ENCODE measurements at regions not wholly inside any gene's neighbourhood (a gene's known extent, or its start where the extent isn't known, plus 50 kb on each side); places are given as distances from the start of the nearest gene placed in this dataset.

GRCh38 chrX:148354916-148355315, 145.5 kb upstream of the AFF2 start:
- no peaks in the 10 kb centered on the region for H3K36me3 ChIP-seq (ENCODE audit: insufficient read depth, low read length)
- no peaks in the 10 kb centered on the region for H3K27me3 Mint-ChIP-seq (ENCODE audit: low read depth, unreplicated experiment)
- H2AFZ ChIP-seq (ENCODE audit: low read depth, low read length), result no peak overlapping the region
- no peaks in the 10 kb centered on the region for H4K20me1 ChIP-seq (ENCODE audit: insufficient read depth, low read length)
- H3K4me2 ChIP-seq (ENCODE audit: low read length), result no peak overlapping the region
- H3K9ac ChIP-seq (ENCODE audit: low read length), result no peak overlapping the region
- no peak overlapping the region for H3K4me3 ChIP-seq (ENCODE audit: insufficient read depth, low read depth, low read length)
- FAIRE-seq (no peak), DNase-seq (ENCODE audit: low read depth) (no peak)
- no peaks in the 10 kb centered on the region for H3K9me3 Mint-ChIP-seq (ENCODE audit: unreplicated experiment)
- TF ChIP-seq EZH2 (IDR thresholded peaks at IDR 0.05; ENCODE audit: insufficient read depth, low read length), result no peak
- TF ChIP-seq, protein P1, sequence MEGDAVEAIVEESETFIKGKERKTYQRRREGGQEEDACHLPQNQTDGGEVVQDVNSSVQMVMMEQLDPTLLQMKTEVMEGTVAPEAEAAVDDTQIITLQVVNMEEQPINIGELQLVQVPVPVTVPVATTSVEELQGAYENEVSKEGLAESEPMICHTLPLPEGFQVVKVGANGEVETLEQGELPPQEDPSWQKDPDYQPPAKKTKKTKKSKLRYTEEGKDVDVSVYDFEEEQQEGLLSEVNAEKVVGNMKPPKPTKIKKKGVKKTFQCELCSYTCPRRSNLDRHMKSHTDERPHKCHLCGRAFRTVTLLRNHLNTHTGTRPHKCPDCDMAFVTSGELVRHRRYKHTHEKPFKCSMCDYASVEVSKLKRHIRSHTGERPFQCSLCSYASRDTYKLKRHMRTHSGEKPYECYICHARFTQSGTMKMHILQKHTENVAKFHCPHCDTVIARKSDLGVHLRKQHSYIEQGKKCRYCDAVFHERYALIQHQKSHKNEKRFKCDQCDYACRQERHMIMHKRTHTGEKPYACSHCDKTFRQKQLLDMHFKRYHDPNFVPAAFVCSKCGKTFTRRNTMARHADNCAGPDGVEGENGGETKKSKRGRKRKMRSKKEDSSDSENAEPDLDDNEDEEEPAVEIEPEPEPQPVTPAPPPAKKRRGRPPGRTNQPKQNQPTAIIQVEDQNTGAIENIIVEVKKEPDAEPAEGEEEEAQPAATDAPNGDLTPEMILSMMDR (IDR thresholded peaks at IDR 0.05; ENCODE audit: insufficient read depth, low read depth, low read length), result no peak
- H3K36me3 Mint-ChIP-seq (ENCODE audit: low read depth, unreplicated experiment), result peaks cover 3% of the 10 kb centered on the region
- H3K4me1 Mint-ChIP-seq (ENCODE audit: low read depth, unreplicated experiment), result peaks cover 5% of the 10 kb centered on the region
- H3K27ac Mint-ChIP-seq (ENCODE audit: unreplicated experiment), result no peak overlapping the region
- no peaks in the 10 kb centered on the region for H3K9me3 ChIP-seq (ENCODE audit: insufficient read depth, low read depth, low read length)
- H3K4me1 ChIP-seq (ENCODE audit: insufficient read depth, low read length), result no peaks in the 10 kb centered on the region
- no peaks in the 10 kb centered on the region for H3K79me2 ChIP-seq (ENCODE audit: insufficient read depth, low read length)
- no peaks in the 10 kb centered on the region for H3K27me3 ChIP-seq (ENCODE audit: insufficient read depth, low read length)
- no peak overlapping the region for H3K27ac ChIP-seq (ENCODE audit: low read depth, low read length)
- H3K4me3 Mint-ChIP-seq (ENCODE audit: unreplicated experiment), result no peak overlapping the region

DNA sequence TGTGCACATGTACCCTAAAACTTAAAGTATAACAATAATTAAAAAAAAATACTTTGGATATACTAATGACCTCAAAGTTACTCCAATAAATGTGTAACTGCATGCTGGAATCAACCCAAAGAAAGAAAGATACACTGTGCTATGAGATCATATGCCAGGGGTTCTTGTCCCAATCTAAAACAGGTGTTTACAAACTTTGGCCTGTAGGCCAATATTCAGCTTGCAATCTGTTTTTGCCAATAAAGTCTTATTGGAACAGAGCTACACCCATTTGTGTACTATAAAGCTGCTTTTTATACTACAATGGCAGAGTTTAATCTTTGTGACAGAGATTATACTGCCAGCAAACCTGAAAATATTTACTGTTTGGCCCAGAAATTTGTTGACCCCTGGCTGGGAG, 138.8 kb upstream of the AFF2 start:
- H3K27me3 Mint-ChIP-seq (ENCODE audit: low read depth, unreplicated experiment), result no peaks in the 10 kb centered on the region
- no peak overlapping the region for H3K27ac Mint-ChIP-seq (ENCODE audit: unreplicated experiment)
- no peaks in the 10 kb centered on the region for H3K36me3 Mint-ChIP-seq (ENCODE audit: low read depth, unreplicated experiment)
- TF ChIP-seq, protein P1 (IDR thresholded peaks at IDR 0.05; ENCODE audit: insufficient read depth, low read depth, low read length), result no peak
- TF ChIP-seq EZH2 (IDR thresholded peaks at IDR 0.05; ENCODE audit: insufficient read depth, low read length), result no peak
- no peaks in the 10 kb centered on the region for H3K4me1 ChIP-seq (ENCODE audit: insufficient read depth, low read length)
- no peaks in the 10 kb centered on the region for H3K79me2 ChIP-seq (ENCODE audit: insufficient read depth, low read length)
- H3K27ac ChIP-seq (ENCODE audit: low read depth, low read length), result no peak overlapping the region
- no peak overlapping the region for H3K4me2 ChIP-seq (ENCODE audit: low read length)
- no peak overlapping the region for H2AFZ ChIP-seq (ENCODE audit: low read depth, low read length)
- no peaks in the 10 kb centered on the region for H3K36me3 ChIP-seq (ENCODE audit: insufficient read depth, low read length)
- no peak overlapping the region for H3K4me3 ChIP-seq (ENCODE audit: insufficient read depth, low read depth, low read length)
- H3K4me1 Mint-ChIP-seq (ENCODE audit: low read depth, unreplicated experiment), result no peaks in the 10 kb centered on the region
- no peak for DNase-seq (ENCODE audit: low read depth)
- no peak overlapping the region for H3K9ac ChIP-seq (ENCODE audit: low read length)
- no peaks in the 10 kb centered on the region for H4K20me1 ChIP-seq (ENCODE audit: insufficient read depth, low read length)
- H3K9me3 ChIP-seq (ENCODE audit: insufficient read depth, low read depth, low read length), result no peaks in the 10 kb centered on the region
- H3K9me3 Mint-ChIP-seq (ENCODE audit: unreplicated experiment), result no peaks in the 10 kb centered on the region
- H3K4me3 Mint-ChIP-seq (ENCODE audit: unreplicated experiment), result no peak overlapping the region
- H3K27me3 ChIP-seq (ENCODE audit: insufficient read depth, low read length), result no peaks in the 10 kb centered on the region
- no peak for FAIRE-seq

- FAIRE-seq (peak; percentile 77), DNase-seq (ENCODE audit: low read depth) (no peak)
- Histone ChIP-seq H2AFZ (ENCODE audit: low read depth, low read length) (no peak overlapping the region), H4K20me1 (ENCODE audit: insufficient read depth, low read length) (no peaks in the 10 kb centered on the region), H3K4me3 (ENCODE audit: insufficient read depth, low read depth, low read length) (no peak overlapping the region), H3K27ac (ENCODE audit: low read depth, low read length) (no peak overlapping the region), H3K27me3 (ENCODE audit: insufficient read depth, low read length) (no peaks in the 10 kb centered on the region), H3K4me2 (ENCODE audit: low read length) (no peak overlapping the region), H3K9ac (ENCODE audit: low read length) (no peak overlapping the region), H3K4me1 (ENCODE audit: insufficient read depth, low read length) (no peaks in the 10 kb centered on the region), H3K79me2 (ENCODE audit: insufficient read depth, low read length) (no peaks in the 10 kb centered on the region), H3K9me3 (ENCODE audit: insufficient read depth, low read depth, low read length) (no peaks in the 10 kb centered on the region), H3K36me3 (ENCODE audit: insufficient read depth, low read length) (no peaks in the 10 kb centered on the region)
- H3K4me1 Mint-ChIP-seq (ENCODE audit: low read depth, unreplicated experiment), result no peaks in the 10 kb centered on the region
- TF ChIP-seq, protein P1 (IDR thresholded peaks at IDR 0.05; ENCODE audit: insufficient read depth, low read depth, low read length), result no peak
- TF ChIP-seq EZH2 (IDR thresholded peaks at IDR 0.05; ENCODE audit: insufficient read depth, low read length), result no peak
- H3K36me3 Mint-ChIP-seq (ENCODE audit: low read depth, unreplicated experiment), result no peaks in the 10 kb centered on the region
- H3K4me3 Mint-ChIP-seq (ENCODE audit: unreplicated experiment), result no peak overlapping the region
- no peaks in the 10 kb centered on the region for H3K27me3 Mint-ChIP-seq (ENCODE audit: low read depth, unreplicated experiment)
- H3K9me3 Mint-ChIP-seq (ENCODE audit: unreplicated experiment), result no peaks in the 10 kb centered on the region
- H3K27ac Mint-ChIP-seq (ENCODE audit: unreplicated experiment), result no peak overlapping the region
Observed at GRCh38 chrX:148363471-148364235, 136.8 kb upstream of the AFF2 start.
